ENCODE measurements at regions not wholly inside any gene's neighbourhood (a gene's known extent, or its start where the extent isn't known, plus 50 kb on each side); places are given as distances from the start of the nearest gene placed in this dataset.
"Not testable (repeated sequence)": the region's sequence is repeated elsewhere in the genome, so short reads cannot be mapped to it uniquely, and the experiment has no call there.

- no peak for DNase-seq
Measured at GRCh38 chr2:125642032-125642431, 1013.9 kb upstream of the GYPC start.

GRCh38 chr2:125643128-125643527, 1012.8 kb upstream of the GYPC start:
- no peak for DNase-seq

GRCh38 chr2:125643585-125643984, 1012.4 kb upstream of the GYPC start:
- DNase-seq = no peak

DNA sequence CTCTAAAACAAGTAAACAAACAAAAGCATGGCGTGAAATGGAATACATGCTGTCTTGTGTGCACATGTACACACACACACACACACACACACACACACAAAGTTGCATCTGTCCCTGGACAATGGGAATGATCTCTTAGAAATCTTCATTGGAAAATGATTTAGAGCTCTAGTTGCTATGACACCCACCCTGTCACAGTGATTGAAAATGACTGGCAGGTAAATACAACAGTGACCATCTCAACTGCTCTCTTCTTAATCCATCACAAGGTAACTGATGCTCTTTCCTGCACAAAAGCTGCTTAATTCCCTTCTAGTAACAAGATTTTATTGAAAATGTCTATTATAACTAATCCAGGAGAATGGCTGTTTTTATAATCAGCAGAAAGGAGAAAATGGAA, 1011.7 kb upstream of the GYPC start:
- no peak for DNase-seq

DNA sequence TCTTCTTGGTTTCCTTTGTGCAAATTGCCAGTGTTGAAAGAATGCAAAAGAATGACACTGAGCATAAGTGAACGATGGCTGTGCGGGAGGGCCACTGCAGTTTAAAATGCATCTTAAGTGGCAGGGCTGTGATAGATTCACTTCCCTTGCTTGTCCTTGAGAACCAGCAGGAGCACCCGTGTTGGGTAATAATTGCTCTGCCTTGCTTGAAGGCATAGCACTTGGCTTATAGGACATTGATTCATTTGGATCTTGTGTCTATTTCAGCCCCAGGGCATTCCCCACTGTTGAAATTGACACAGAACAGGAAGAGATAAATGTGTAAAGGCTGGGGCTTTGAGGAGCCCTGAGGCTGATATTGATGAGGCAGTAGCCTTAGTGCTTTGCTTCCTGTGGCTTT, 1003.7 kb upstream of the GYPC start:
- DNase-seq = no peak

DNA sequence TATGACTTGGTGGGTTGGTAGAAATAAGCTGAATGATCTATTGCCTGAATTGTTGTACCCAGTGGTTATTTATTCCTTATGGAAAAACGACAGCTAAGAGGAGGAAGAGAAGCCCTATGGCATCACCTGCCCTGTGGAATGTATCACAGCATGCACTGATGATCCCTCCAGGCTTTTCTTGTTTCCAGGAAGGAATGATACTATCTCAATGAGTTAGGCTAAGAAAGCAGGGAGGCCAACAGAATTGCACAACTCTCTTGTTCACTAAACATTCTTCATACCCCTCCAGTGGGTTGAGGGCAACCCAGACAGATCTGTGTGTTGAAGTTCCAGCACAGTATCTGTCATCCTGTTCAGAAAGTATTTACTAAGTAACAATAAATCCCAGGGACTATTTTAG, 1001.7 kb upstream of the GYPC start:
- no peak for DNase-seq

GRCh38 chr2:125656190-125656589, 999.8 kb upstream of the GYPC start:
- no peak for DNase-seq

- no peak for DNase-seq
Measured at GRCh38 chr2:125658583-125658982, 997.4 kb upstream of the GYPC start.

DNA sequence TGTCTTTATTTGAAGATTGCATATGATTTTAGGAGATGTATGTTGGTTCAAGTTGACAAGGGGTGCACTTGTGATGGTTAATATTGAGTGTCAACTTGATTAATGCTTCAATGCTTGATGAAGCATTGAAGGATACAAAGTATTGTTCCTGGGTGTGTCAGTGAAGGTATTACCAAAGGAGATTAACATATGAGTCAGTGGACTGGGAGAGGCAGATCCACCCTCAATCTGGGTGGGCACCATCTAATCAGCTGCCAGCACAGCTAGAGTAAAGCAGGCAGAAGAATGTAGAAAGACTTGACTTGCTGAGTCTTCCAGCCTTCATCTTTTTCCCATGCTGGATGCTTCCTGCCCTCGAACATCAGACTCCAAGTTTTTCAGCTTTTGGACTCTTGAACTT, 995.6 kb upstream of the GYPC start:
- not testable (repeated sequence) for DNase-seq

- DNase-seq = no peak
Measured at GRCh38 chr2:125667630-125668029, 988.3 kb upstream of the GYPC start.

- no peak for DNase-seq
Measured at GRCh38 chr2:125679903-125680302, 976.1 kb upstream of the GYPC start.

GRCh38 chr2:125680809-125681208, 975.1 kb upstream of the GYPC start:
- no peak for DNase-seq

DNA sequence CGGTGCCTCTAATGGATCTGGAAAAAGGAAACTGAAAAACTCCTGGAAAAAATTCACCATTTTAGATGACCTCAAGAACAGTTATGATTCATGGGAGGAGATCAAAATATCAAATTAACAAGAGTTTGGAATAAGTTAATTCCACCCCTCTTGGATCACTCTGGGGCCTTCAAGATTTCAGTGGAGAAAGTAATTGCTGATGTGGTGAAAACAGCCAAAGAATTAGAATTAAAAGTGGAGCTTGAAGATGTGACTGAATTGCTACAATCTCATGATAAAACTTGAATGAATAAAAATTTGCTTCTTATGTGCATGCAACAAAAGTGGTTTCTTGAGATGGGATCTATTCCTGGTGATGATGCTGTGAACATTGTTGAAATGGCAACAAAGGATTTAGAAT, 974.4 kb upstream of the GYPC start:
- DNase-seq = no peak

DNA sequence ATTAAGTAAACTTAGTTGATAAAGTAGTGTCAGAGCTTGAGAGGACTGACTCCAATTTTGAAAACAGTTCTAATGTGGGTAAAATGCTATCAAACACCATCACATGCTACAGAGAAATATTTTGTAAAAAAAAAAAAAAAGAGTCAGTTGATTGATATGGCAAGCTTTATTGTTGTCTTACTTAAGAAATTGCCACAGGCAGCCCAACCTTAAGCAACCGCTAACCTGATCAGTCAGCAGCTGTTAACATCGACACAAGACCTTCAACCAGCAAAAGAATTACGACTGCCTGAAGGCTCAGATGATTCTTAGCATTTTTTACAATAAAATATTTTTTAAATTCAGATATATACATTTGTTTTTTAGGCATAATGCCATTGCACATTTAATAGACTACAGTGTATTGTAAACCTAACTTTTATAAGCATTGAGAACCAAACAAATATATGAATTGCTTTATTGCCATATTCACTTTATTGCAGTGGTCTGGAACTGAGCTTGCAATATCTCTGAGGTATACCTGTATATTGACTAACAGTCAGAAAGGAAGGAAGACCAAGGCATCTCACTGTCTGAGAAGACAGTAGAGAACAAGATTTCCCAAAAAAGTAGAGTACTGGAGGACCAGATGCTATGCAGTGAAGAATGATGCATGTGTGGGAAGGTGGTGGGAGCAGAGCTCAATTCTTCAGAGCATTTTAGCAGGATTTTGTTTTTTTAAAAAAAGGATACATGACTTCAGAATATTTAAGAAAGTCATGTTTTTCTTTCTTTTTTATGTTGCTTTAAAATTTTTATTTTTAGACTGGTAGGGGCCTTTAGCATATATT, 973.8 kb upstream of the GYPC start:
- no peak for DNase-seq

DNA sequence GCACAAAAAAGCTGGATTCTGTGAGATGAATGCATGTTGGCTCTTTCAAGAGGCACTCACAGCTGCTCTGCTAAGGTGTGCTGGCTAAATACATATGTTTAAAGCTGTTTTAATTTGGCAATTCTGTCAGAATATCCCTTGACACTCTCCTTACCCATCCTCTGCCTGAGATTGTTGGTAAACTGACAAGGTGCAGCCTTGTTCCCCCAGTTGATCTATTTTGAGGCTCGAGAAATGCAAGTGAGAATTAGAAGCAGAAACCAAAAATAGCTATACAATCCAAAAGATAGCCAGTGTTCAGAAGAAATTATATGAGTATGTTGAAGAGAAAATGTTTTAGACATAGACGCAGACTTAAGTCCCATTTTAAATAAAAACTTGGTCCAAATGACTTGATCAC, 971.7 kb upstream of the GYPC start:
- DNase-seq = no peak

- DNase-seq = no peak
Measured at GRCh38 chr2:125684932-125685331, 971.0 kb upstream of the GYPC start.

DNA sequence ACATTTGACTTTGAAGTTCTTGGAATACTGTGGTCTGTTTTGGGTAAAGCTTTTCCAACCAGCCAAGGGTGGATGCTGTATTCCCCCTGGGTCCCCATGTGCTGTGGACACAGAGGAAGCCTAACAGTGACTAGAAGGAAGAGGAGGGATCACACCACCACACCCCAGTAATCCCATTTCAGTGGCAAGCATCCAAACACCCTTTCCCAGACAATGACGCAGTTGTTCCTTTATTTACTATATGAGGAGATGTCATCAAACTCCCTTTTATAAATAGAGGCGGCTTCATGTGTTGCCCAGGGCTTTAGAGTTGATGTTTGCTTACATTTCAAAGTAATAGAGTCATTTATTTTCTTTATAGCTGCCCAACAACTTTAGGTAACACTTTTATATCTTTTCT, 959.4 kb upstream of the GYPC start:
- no peak for DNase-seq

GRCh38 chr2:125698280-125698679, 957.7 kb upstream of the GYPC start:
- DNase-seq = no peak

DNA sequence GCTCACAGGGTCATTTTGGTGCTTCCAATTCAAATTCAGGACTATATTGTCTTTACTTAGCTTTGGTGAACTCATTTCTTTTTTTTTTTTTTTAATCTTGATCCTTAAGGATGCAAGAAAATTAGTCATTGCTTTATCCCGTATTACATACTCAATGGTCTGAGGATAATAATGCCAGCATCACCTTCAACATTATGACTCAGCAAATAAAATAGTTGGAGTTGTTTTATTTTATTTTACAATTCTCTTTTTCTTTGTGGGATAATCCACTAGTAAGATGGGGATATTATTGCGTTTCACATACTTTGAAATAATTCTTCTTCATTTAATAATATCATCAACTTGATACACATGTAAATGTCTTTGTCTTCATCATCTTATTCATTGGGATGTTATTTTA, 954.9 kb upstream of the GYPC start:
- no peak for DNase-seq

- no peak for DNase-seq
Measured at GRCh38 chr2:125707611-125708010, 948.3 kb upstream of the GYPC start.

DNA sequence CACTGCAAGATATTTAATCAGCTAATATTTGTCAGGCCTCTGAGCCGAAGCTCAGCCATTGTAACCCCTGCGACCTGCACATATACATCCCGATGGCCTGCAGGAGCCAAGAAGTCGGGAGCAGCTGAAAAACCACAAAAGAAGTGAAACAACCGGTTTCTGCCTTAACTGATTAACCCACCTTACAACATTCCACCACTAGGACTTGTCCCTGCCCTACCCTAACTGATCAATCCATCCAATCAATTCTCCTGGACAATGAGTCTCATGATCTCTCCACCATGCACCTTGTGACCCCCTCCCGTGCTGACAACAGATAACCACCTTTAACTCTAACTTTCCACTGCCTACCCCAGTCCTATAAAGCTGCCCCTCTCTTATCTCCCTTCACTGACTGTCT, 945.4 kb upstream of the GYPC start:
- DNase-seq = no peak

DNA sequence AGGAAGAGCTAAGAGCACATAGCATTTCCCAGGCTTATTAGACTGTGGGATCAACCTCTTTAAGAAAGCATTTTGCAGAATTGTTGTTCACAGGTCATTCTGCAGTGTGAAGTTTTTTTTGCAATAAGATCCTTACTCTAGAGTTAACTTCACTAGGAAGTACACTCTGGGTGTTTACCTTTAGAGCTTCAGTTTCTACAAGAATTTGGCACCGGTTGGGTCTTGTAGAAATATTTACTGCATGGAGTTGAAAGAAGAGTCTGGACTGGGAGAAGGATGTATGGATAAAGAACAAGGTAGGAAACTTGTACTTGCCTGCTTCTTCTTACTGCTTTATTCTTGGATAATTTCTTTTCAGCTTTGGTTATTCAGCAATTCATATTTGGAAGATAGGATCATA, 944.9 kb upstream of the GYPC start:
- DNase-seq = no peak

DNA sequence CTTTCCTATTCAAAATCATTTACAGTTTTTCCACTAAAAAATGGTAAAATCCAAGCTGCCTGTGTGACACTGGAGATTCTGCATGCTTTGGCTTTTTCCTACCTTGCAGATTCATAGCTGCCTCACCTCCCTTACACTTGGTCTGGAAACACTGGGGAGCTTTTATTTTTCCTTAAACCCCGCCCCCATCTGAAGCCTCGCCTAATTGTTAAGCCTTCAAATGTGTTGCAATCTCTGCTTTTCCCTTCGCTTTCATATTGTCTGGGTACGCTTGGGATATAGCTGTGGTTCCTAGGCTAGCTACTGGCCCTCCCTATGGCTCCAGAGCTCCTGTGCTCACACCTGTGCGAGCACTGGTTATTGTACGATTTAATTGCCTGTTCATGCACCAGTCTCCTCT, 942.4 kb upstream of the GYPC start:
- no peak for DNase-seq

GRCh38 chr2:125721072-125721721, 934.8 kb upstream of the GYPC start:
- DNase-seq = no peak

DNA sequence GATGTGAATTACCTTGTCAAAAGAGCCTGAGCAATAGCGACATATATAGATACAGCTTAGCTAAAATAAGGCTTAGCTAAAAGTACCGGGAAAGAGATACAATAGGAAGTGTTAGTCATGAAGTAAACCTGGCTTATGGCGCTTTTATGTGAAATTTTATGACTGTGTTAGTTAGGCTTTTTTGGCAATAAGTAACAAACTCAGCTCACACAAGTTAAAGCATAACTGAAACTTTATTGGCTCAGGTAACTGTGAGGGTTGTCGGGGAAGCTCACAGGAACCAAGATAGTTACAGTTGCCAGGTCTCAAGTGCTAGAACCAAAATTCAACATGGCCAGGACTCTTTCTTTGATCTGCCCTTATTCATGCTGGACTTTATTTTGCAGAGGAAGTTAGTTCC, 925.0 kb upstream of the GYPC start:
- no peak for DNase-seq
